ENCODE measurements at regions not wholly inside any gene's neighbourhood (a gene's known extent, or its start where the extent isn't known, plus 50 kb on each side); places are given as distances from the start of the nearest gene placed in this dataset.

- no peak for TF ChIP-seq CTCF (IDR thresholded peaks at IDR 0.05)
- no peak for TF ChIP-seq POLR2A (IDR thresholded peaks at IDR 0.05)
Measured at GRCh38 chr6:109227646-109228045, 132.3 kb downstream of the CEP57L1 start.
